Mesenchymal stem cell (in vitro differentiated cells and primary cell): ENCODE measurements at regions not wholly inside any gene's neighbourhood (a gene's known extent, or its start where the extent isn't known, plus 50 kb on each side); places are given as distances from the start of the nearest gene placed in this dataset.

Experiments
- DNase-seq: peaks from one replicate; pipeline ENCODE4 v3.0.0-alpha.2; 2013
- H2AFZ ChIP-seq: one replicate; pipeline ENCODE4 v1.6.1; 2013; ENCODE audit warnings: low read depth, mild to moderate bottlenecking, control low read depth, inconsistent platforms, low read length, moderate library complexity
- H2AK5ac ChIP-seq: 2 replicates; pipeline ENCODE4 v1.6.1; 2013; ENCODE audit warnings: low read length, moderate library complexity, mild to moderate bottlenecking, inconsistent platforms; ENCODE audit not compliant: severe bottlenecking
- H2BK120ac ChIP-seq: one replicate; pipeline ENCODE4 v1.6.1; 2013; ENCODE audit warnings: low read depth, mild to moderate bottlenecking, inconsistent platforms, low read length, moderate library complexity
- H2BK12ac ChIP-seq, 2 experiments: one replicate each; pipeline ENCODE4 v1.6.1; 2013; ENCODE audit warnings: inconsistent platforms in 2 of 2, low read length in 2 of 2, mild to moderate bottlenecking in 2 of 2, moderate library complexity in 2 of 2, control low read depth in 1 of 2
- H2BK15ac ChIP-seq: one replicate; pipeline ENCODE4 v1.6.1; 2013; ENCODE audit warnings: mild to moderate bottlenecking, low read depth, inconsistent platforms; ENCODE audit not compliant: poor library complexity, severe bottlenecking
- H2BK5ac ChIP-seq: 2 replicates; pipeline ENCODE4 v1.6.1; 2013; ENCODE audit warnings: low read depth, mild to moderate bottlenecking, low read length, control low read depth, inconsistent platforms; ENCODE audit not compliant: poor library complexity, severe bottlenecking
- H3K14ac ChIP-seq, 2 experiments: one replicate each; pipeline ENCODE4 v1.6.1; 2013; ENCODE audit warnings: inconsistent platforms in 2 of 2, low read length in 2 of 2, control low read depth in 1 of 2, mild to moderate bottlenecking in 1 of 2, moderate library complexity in 1 of 2
- H3K18ac ChIP-seq, 2 experiments: one replicate each; pipeline ENCODE4 v1.6.1; 2013; ENCODE audit warnings: inconsistent platforms in 2 of 2, low read length in 2 of 2, control low read depth in 1 of 2, low read depth in 1 of 2, mild to moderate bottlenecking in 1 of 2
- H3K23ac ChIP-seq, 2 experiments: one replicate each; pipeline ENCODE4 v1.6.1; 2013; ENCODE audit warnings: inconsistent platforms in 2 of 2, low read length in 2 of 2, mild to moderate bottlenecking in 2 of 2, moderate library complexity in 2 of 2, control low read depth in 1 of 2
- H3K27ac ChIP-seq: 2 replicates; pipeline ENCODE4 v1.5.1; 2013; ENCODE audit warnings: mild to moderate bottlenecking, moderate library complexity, low read length, control low read depth, inconsistent platforms; ENCODE audit not compliant: poor library complexity, severe bottlenecking
- H3K27me3 ChIP-seq, 2 experiments: 2 replicates each; pipeline versions ENCODE4 v1.6.1 to v1.7.0; 2013; ENCODE audit warnings: low read length in 2 of 2, mild to moderate bottlenecking in 2 of 2, moderate library complexity in 2 of 2, control low read depth in 1 of 2, inconsistent platforms in 1 of 2; ENCODE audit not compliant: control insufficient read depth in 1 of 2, insufficient read depth in 1 of 2
- H3K36me3 ChIP-seq, 2 experiments: 2 replicates each; pipeline versions ENCODE4 v1.6.1 to v1.7.0; 2013; ENCODE audit warnings: low read length in 2 of 2, control low read depth in 1 of 2, inconsistent platforms in 1 of 2, low read depth in 1 of 2, mild to moderate bottlenecking in 1 of 2; ENCODE audit not compliant: insufficient read depth in 2 of 2, control insufficient read depth in 1 of 2
- H3K4ac ChIP-seq, 2 experiments: one replicate each; pipeline ENCODE4 v1.6.1; 2013; ENCODE audit warnings: inconsistent platforms in 2 of 2, low read length in 2 of 2, mild to moderate bottlenecking in 2 of 2, moderate library complexity in 2 of 2, control low read depth in 1 of 2, low read depth in 1 of 2
- H3K4me1 ChIP-seq: 2 replicates; pipeline ENCODE4 v1.6.1; 2013; ENCODE audit warnings: low read depth, low read length, control low read depth; ENCODE audit not compliant: control insufficient read depth, insufficient read depth
- H3K4me2 ChIP-seq: 2 replicates; pipeline ENCODE4 v1.6.1; 2013; ENCODE audit warnings: low read length, mild to moderate bottlenecking, inconsistent platforms; ENCODE audit not compliant: poor library complexity, severe bottlenecking
- H3K4me3 ChIP-seq, 2 experiments: 2 replicates each; pipeline versions ENCODE4 v1.5.1 to v1.7.0; 2013; ENCODE audit warnings: low read length in 2 of 2, mild to moderate bottlenecking in 2 of 2, control low read depth in 1 of 2, low read depth in 1 of 2; ENCODE audit not compliant: insufficient read depth in 1 of 2
- H3K79me1 ChIP-seq: replicated peaks from 2 replicates; pipeline ENCODE4 v1.6.1; 2013; ENCODE audit warnings: mild to moderate bottlenecking, control low read depth, low read length, inconsistent platforms; ENCODE audit not compliant: poor library complexity, severe bottlenecking
- H3K9ac ChIP-seq: 2 replicates; pipeline ENCODE4 v1.7.0; 2013; ENCODE audit warnings: mild to moderate bottlenecking, low read length, moderate library complexity
- H3K9me3 ChIP-seq: 2 replicates; pipeline ENCODE4 v1.7.0; 2013; ENCODE audit warnings: mild to moderate bottlenecking, low read length; ENCODE audit not compliant: control insufficient read depth
- H4K8ac ChIP-seq: one replicate; pipeline ENCODE4 v1.6.1; 2013; ENCODE audit warnings: inconsistent platforms, mild to moderate bottlenecking, low read length, moderate library complexity
- H4K91ac ChIP-seq: one replicate; pipeline ENCODE4 v1.6.1; 2013; ENCODE audit warnings: mild to moderate bottlenecking, low read length, inconsistent platforms
- WGBS: methylation state at CpG from one replicate; pipeline ENCODE4 v1.1.7; 2013; ENCODE audit warnings: mixed read lengths; 5-methylcytosine and 5-hydroxymethylcytosine counted together

DNA sequence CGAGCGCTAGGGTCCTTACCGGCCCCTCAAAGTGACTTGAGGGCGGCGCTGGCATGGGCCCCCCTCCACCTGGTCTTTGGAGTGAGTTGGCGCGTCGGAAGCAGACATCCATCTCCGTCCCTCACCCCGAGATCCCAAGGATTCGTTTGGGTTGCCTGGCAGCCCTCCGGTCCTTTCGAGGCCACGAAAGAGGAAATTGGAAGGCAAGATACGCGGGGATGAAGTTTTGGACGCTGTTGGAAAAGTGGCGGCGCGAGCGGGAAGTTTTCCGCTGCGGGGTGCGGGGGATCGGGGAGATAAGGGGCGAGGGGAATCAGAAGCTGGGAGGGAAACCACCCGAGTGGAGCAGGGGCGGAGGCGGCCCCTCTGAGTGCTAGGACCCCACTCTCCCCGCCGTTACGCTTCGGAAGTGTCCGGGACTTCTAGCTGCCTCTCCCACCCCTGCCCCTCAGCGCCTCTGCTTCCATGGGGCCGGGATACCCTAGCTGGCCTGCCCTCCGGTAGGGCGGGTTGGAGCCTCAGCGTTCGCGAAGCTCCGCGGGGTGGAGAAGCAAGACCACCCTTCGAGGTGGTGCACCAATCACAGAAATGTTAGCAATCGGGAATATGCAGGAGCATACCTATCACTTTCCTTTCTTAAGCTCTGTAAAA lies 57.8 kb downstream of the FRMPD3 start:
- Histone ChIP-seq H3K4me1 (no peaks in the 10 kb centered on the region), H4K91ac (no peak overlapping the region), H4K8ac (no peak overlapping the region), H3K4me2 (no peak overlapping the region), H2BK15ac (no peak overlapping the region), H3K36me3 (no peaks in the 10 kb centered on the region), H2BK120ac (no peak overlapping the region), H2AFZ (no peak overlapping the region), H2BK12ac (no peak overlapping the region), H3K79me1 (no peaks in the 10 kb centered on the region), H3K9me3 (peaks cover 12% of the 10 kb centered on the region), H3K18ac (no peak overlapping the region), H3K23ac (no peak overlapping the region), H3K27ac (no peak overlapping the region), H3K14ac (no peak overlapping the region), H3K4ac (no peak overlapping the region), H2BK5ac (no peak overlapping the region), H3K4me3 (peak overlapping the region in 1 of 2 experiments; percentile 44), H3K9ac (no peak overlapping the region), H3K27me3 (peaks cover 0 to 88% of the 10 kb centered on the region in 2 experiments), H2AK5ac (no peak overlapping the region)
- DNase-seq, result no peak
- WGBS, result 93% methylated on average over 32 of the region's 45 CpGs

- no peak overlapping the region for H3K4ac ChIP-seq
- no peak overlapping the region for H2BK5ac ChIP-seq
- H2AFZ ChIP-seq, result no peak overlapping the region
- no peak overlapping the region for H2BK15ac ChIP-seq
- no peaks in the 10 kb centered on the region for H3K4me1 ChIP-seq
- no peak overlapping the region for H3K4me2 ChIP-seq
- H3K79me1 ChIP-seq, result no peaks in the 10 kb centered on the region
- H3K9me3 ChIP-seq, result peaks cover 12% of the 10 kb centered on the region
- H2AK5ac ChIP-seq, result no peak overlapping the region
- 69% methylated on average over 2 of the region's 3 CpGs for WGBS
- no peak for DNase-seq
- no peak overlapping the region for H2BK120ac ChIP-seq
- H3K23ac ChIP-seq, result no peak overlapping the region
- H3K14ac ChIP-seq, result no peak overlapping the region
- H3K18ac ChIP-seq, result no peak overlapping the region
- no peak overlapping the region for H3K9ac ChIP-seq
- peak overlapping the region in 1 of 2 experiments; percentile 44 for H3K4me3 ChIP-seq
- H3K27ac ChIP-seq, result no peak overlapping the region
- no peak overlapping the region for H4K8ac ChIP-seq
- H2BK12ac ChIP-seq, result no peak overlapping the region
- H3K36me3 ChIP-seq, result no peaks in the 10 kb centered on the region
- peaks cover 0 to 88% of the 10 kb centered on the region in 2 experiments for H3K27me3 ChIP-seq
- no peak overlapping the region for H4K91ac ChIP-seq
These were observed 58.3 kb downstream of the FRMPD3 start for GRCh38 chrX:107507744-107508117.

DNA sequence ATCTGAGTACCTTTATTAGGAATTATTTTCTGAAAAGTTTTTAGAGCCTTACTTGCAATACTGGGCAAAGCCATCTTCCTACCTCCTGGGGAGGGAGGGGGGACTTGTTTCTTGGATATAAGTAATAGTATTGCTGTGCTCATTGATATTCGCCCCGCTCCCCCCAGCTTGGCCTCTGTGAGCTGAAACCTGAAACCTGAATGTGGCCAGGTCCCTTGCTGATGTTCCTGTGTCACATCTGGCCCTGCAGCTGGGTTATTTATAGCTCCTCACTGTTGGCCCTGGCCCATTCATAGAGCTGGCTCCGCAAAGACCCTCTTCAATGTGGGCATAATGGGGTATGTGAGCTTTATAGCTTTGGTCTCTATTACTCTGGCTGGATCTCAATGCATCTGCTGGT lies 59.5 kb downstream of the FRMPD3 start:
- Histone ChIP-seq H2BK5ac (no peak overlapping the region), H3K9me3 (peaks cover 12% of the 10 kb centered on the region), H3K4me3 (no peak overlapping the region), H4K91ac (no peak overlapping the region), H2BK120ac (no peak overlapping the region), H3K9ac (no peak overlapping the region), H3K4me2 (no peak overlapping the region), H3K27ac (no peak overlapping the region), H2AFZ (no peak overlapping the region), H3K23ac (no peak overlapping the region), H4K8ac (no peak overlapping the region), H3K36me3 (no peaks in the 10 kb centered on the region), H3K4me1 (no peaks in the 10 kb centered on the region), H3K18ac (no peak overlapping the region), H2BK12ac (no peak overlapping the region), H3K79me1 (no peaks in the 10 kb centered on the region), H2BK15ac (no peak overlapping the region), H3K4ac (no peak overlapping the region), H2AK5ac (no peak overlapping the region), H3K27me3 (peaks cover 0 to 88% of the 10 kb centered on the region in 2 experiments), H3K14ac (no peak overlapping the region)
- no peak for DNase-seq
- WGBS, result 97% methylated on average over 3 of the region's 3 CpGs

DNA sequence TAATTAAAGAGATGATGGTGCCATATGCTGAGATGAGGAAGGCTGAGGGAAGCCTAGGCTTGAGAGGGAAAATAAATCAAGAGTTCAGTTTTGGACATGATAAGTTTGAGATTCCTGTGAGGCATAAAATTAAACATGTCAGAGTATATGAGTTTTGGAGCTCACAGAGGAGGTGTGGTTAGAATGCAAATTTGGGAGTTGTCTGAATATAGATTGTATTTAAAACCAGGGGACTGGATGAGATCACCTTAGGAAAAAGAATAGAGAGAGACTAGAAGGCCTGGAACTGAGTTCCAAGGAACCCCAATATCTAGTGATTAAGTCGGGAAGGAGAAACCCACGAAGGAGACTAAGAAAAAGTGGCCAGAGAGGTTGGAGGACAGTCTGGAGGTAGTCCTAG lies 65.5 kb downstream of the FRMPD3 start:
- no peak overlapping the region for H2BK5ac ChIP-seq
- no peak overlapping the region for H4K8ac ChIP-seq
- no peak overlapping the region for H2BK15ac ChIP-seq
- H2AK5ac ChIP-seq, result no peak overlapping the region
- H3K9ac ChIP-seq, result no peak overlapping the region
- H3K27me3 ChIP-seq, result peaks cover 5 to 62% of the 10 kb centered on the region in 2 experiments
- H2BK12ac ChIP-seq, result no peak overlapping the region
- no peak overlapping the region for H2AFZ ChIP-seq
- H3K36me3 ChIP-seq, result no peaks in the 10 kb centered on the region
- no peak for DNase-seq
- no peak overlapping the region for H3K4me2 ChIP-seq
- H3K9me3 ChIP-seq, result peaks cover 4% of the 10 kb centered on the region
- no peak overlapping the region for H3K27ac ChIP-seq
- H2BK120ac ChIP-seq, result no peak overlapping the region
- no peak overlapping the region for H4K91ac ChIP-seq
- 71% methylated on average over 2 of the region's 2 CpGs for WGBS
- H3K79me1 ChIP-seq, result no peaks in the 10 kb centered on the region
- no peak overlapping the region for H3K4me3 ChIP-seq
- no peak overlapping the region for H3K14ac ChIP-seq
- no peak overlapping the region for H3K18ac ChIP-seq
- H3K23ac ChIP-seq, result no peak overlapping the region
- no peak overlapping the region for H3K4ac ChIP-seq
- no peaks in the 10 kb centered on the region for H3K4me1 ChIP-seq
